SK-N-SH (cell line): ENCODE measurements at regions not wholly inside any gene's neighbourhood (a gene's known extent, or its start where the extent isn't known, plus 50 kb on each side); places are given as distances from the start of the nearest gene placed in this dataset.
"Not testable (repeated sequence)": the region's sequence is repeated elsewhere in the genome, so short reads cannot be mapped to it uniquely, and the experiment has no call there.

Experiments
- CTCF ChIA-PET: fragments of 300-600, 350-600 bp; formaldehyde crosslinking; extraction: SDS; loops from one replicate; lab custom pipeline; 2021; lab: Yijun Ruan, JAX
- POLR2A ChIA-PET: fragments of 350-600 bp; sonication (Branson Sonifier 250); formaldehyde crosslinking; extraction: SDS; loops from one replicate; lab custom pipeline; 2020; ENCODE audit warnings: antibody characterized with exemption, inconsistent platforms; lab: Yijun Ruan, JAX
- DNase-seq: peaks from one replicate; pipeline ENCODE4 v3.0.0; 2012
- H2AFZ ChIP-seq: fragments of 200-600 bp; sonication (generic); 2 replicates; pipeline ENCODE4 v1.8.1; 2016; ENCODE audit warnings: antibody characterized with exemption, mild to moderate bottlenecking, low read depth
- H3F3A ChIP-seq: fragments of 200-600 bp; sonication (generic); replicated peaks from 2 replicates; pipeline ENCODE3; 2016; ENCODE audit warnings: antibody characterized with exemption, mild to moderate bottlenecking; ENCODE audit not compliant: insufficient read depth
- H3K27ac ChIP-seq, 2 experiments: fragments of 200-500 bp in 1 of 2; fragments of 200-600 bp in 1 of 2; sonication (Bioruptor generic) in 1 of 2; sonication (generic), shearing (Covaris generic) in 1 of 2; 2 replicates each; pipeline versions ENCODE4 v1.5.1 to v1.6.1; 2014 to 2016; ENCODE audit warnings: low read depth in 2 of 2, inconsistent platforms in 1 of 2, low read length in 1 of 2, mild to moderate bottlenecking in 1 of 2, mixed read lengths in 1 of 2
- H3K27me3 ChIP-seq: fragments of 200-600 bp; sonication (generic), shearing (Covaris generic); 2 replicates; pipeline ENCODE4 v1.6.1; 2016; ENCODE audit warnings: mixed run types; ENCODE audit not compliant: insufficient read depth
- H3K36me3 ChIP-seq, 2 experiments: fragments of 200-500 bp in 1 of 2; fragments of 200-600 bp in 1 of 2; sonication (Bioruptor generic) in 1 of 2; sonication (generic) in 1 of 2; replicated peaks in 1 of 2; 2 replicates each; pipeline versions ENCODE3 to v1.5.1; 2014 to 2016; ENCODE audit warnings: low read length in 1 of 2, mild to moderate bottlenecking in 1 of 2; ENCODE audit not compliant: insufficient read depth in 2 of 2, control insufficient read depth in 1 of 2
- H3K4me1 ChIP-seq, 2 experiments: fragments of 200-500 bp in 1 of 2; fragments of 200-600 bp in 1 of 2; sonication (Bioruptor generic) in 1 of 2; sonication (generic), shearing (Covaris generic) in 1 of 2; 2 replicates each; pipeline versions ENCODE4 v1.5.1 to v1.6.1; 2014 to 2016; ENCODE audit warnings: low read depth in 1 of 2, low read length in 1 of 2, mixed run types in 1 of 2; ENCODE audit not compliant: insufficient read depth in 2 of 2, control insufficient read depth in 1 of 2
- H3K4me2 ChIP-seq: fragments of 200-600 bp; sonication (generic), shearing (Covaris generic); 2 replicates; pipeline ENCODE4 v1.6.1; 2017; ENCODE audit warnings: mixed run types
- H3K4me3 ChIP-seq, 2 experiments: fragments of 200-500 bp in 1 of 2; fragments of 200-600 bp in 1 of 2; sonication (Bioruptor generic) in 1 of 2; sonication (generic), shearing (Covaris generic) in 1 of 2; 2 replicates each; pipeline versions ENCODE4 v1.5.1 to v1.8.1; 2014 to 2016; ENCODE audit warnings: low read depth in 2 of 2, inconsistent platforms in 1 of 2, low read length in 1 of 2, mild to moderate bottlenecking in 1 of 2, mixed read lengths in 1 of 2, moderate library complexity in 1 of 2
- H3K79me2 ChIP-seq: fragments of 200-600 bp; sonication (generic); 2 replicates; pipeline ENCODE4 v1.8.1; 2017; ENCODE audit warnings: mild to moderate bottlenecking; ENCODE audit not compliant: insufficient read depth
- H3K9ac ChIP-seq: fragments of 200-600 bp; sonication (generic); 2 replicates; pipeline ENCODE4 v1.6.1; 2017; ENCODE audit warnings: mixed run types
- H3K9me2 ChIP-seq: fragments of 200-600 bp; sonication (generic); 2 replicates; pipeline ENCODE4 v1.6.1; 2017; ENCODE audit warnings: mixed run types
- H3K9me3 ChIP-seq: fragments of 200-600 bp; sonication (generic); 2 replicates; pipeline ENCODE4 v1.6.1; 2017; ENCODE audit warnings: mixed run types, mild to moderate bottlenecking, moderate library complexity
- H4K20me1 ChIP-seq: fragments of 200-600 bp; sonication (generic); 2 replicates; pipeline ENCODE4 v1.6.1; 2017; ENCODE audit warnings: mild to moderate bottlenecking, mixed run types; ENCODE audit not compliant: insufficient read depth
- ELF1 ChIP-seq: IDR thresholded peaks from 2 replicates; pipeline ENCODE4 v1.4.0; 2012
- EP300 ChIP-seq, 2 experiments: IDR thresholded peaks; 2 replicates each; pipeline versions ENCODE4 v1.4.0 to v1.6.1; 2012; ENCODE audit warnings: borderline replicate concordance in 1 of 2, low read depth in 1 of 2, low read length in 1 of 2
- FOXM1 ChIP-seq: IDR thresholded peaks from 2 replicates; pipeline ENCODE4 v1.4.0; 2012; ENCODE audit warnings: low read depth, mild to moderate bottlenecking
- GATA2 ChIP-seq: sonication (generic); formaldehyde crosslinking; IDR thresholded peaks from 2 replicates; pipeline ENCODE4 v1.5.0; 2020; ENCODE audit warnings: mild to moderate bottlenecking, missing genetic modification reagents
- PBX3 ChIP-seq: IDR thresholded peaks from 2 replicates; pipeline ENCODE4; 2012
- POLR2AphosphoS5 ChIP-seq: IDR thresholded peaks from 2 replicates; pipeline ENCODE4 v1.6.1; 2012; ENCODE audit warnings: low read depth, low read length
- RAD21 ChIP-seq: IDR thresholded peaks from 2 replicates; pipeline ENCODE4 v1.6.1; 2012; ENCODE audit warnings: mild to moderate bottlenecking, low read length
- RFX5 ChIP-seq: IDR thresholded peaks from 2 replicates; pipeline ENCODE4 v1.6.1; 2012; ENCODE audit warnings: mild to moderate bottlenecking, improper control_type of control experiment, low read length
- RXRA ChIP-seq: IDR thresholded peaks from 2 replicates; pipeline ENCODE4 v1.4.0; 2012; ENCODE audit warnings: low read depth, mild to moderate bottlenecking, borderline replicate concordance
- SIN3A ChIP-seq: IDR thresholded peaks from 2 replicates; pipeline ENCODE4 v1.6.1; 2012; ENCODE audit warnings: low read depth, mild to moderate bottlenecking, low read length, moderate library complexity, borderline replicate concordance
- USF1 ChIP-seq: IDR thresholded peaks from 2 replicates; pipeline ENCODE4 v1.4.0; 2012; ENCODE audit warnings: low read depth, borderline replicate concordance
- YY1 ChIP-seq: IDR thresholded peaks from 2 replicates; pipeline ENCODE4 v1.4.0; 2012; ENCODE audit warnings: low read depth, mild to moderate bottlenecking
- ZBTB33 ChIP-seq: IDR thresholded peaks from 2 replicates; pipeline ENCODE4 v1.4.0; 2012; ENCODE audit warnings: low read depth, borderline replicate concordance
- WGBS: methylation state at CpG from one replicate; pipeline ENCODE4 v1.1.6; 2017; ENCODE audit warnings: low lambda C conversion rate; 5-methylcytosine and 5-hydroxymethylcytosine counted together
- TF ChIP-seq, protein P1 (sequence below): IDR thresholded peaks from 2 replicates; pipeline ENCODE4 v1.6.1; 2012; ENCODE audit warnings: mild to moderate bottlenecking, low read depth, low read length, moderate library complexity

GRCh38 chr3:104359546-104359945 is 1007.2 kb upstream of the ALCAM start (continued):
- TF ChIP-seq USF1 = no peak
- TF ChIP-seq RAD21 = no peak
- no peak for TF ChIP-seq ELF1
- TF ChIP-seq, protein P1, sequence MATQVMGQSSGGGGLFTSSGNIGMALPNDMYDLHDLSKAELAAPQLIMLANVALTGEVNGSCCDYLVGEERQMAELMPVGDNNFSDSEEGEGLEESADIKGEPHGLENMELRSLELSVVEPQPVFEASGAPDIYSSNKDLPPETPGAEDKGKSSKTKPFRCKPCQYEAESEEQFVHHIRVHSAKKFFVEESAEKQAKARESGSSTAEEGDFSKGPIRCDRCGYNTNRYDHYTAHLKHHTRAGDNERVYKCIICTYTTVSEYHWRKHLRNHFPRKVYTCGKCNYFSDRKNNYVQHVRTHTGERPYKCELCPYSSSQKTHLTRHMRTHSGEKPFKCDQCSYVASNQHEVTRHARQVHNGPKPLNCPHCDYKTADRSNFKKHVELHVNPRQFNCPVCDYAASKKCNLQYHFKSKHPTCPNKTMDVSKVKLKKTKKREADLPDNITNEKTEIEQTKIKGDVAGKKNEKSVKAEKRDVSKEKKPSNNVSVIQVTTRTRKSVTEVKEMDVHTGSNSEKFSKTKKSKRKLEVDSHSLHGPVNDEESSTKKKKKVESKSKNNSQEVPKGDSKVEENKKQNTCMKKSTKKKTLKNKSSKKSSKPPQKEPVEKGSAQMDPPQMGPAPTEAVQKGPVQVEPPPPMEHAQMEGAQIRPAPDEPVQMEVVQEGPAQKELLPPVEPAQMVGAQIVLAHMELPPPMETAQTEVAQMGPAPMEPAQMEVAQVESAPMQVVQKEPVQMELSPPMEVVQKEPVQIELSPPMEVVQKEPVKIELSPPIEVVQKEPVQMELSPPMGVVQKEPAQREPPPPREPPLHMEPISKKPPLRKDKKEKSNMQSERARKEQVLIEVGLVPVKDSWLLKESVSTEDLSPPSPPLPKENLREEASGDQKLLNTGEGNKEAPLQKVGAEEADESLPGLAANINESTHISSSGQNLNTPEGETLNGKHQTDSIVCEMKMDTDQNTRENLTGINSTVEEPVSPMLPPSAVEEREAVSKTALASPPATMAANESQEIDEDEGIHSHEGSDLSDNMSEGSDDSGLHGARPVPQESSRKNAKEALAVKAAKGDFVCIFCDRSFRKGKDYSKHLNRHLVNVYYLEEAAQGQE = no peak
- TF ChIP-seq GATA2 (CRISPR knock-in tag) = no peak
- TF ChIP-seq, all 33 proteins: peak for 11

GRCh38 chr3:104360038-104360437 is 1006.7 kb upstream of the ALCAM start:
- peak overlapping the region; percentile 75 to 78; a peak in 3 of 4 replicates for H3K27ac ChIP-seq
- H3F3A ChIP-seq = peaks cover 20% of the 10 kb centered on the region
- CTCF ChIA-PET = interaction anchor here (1.8 kb wide), 1 partner anchor 13 kb away, joined by 4 read pairs; no protein-coding TSS in a partner anchor

GRCh38 chr3:104361748-104362147 is 1005.0 kb upstream of the ALCAM start:
- H3K9ac ChIP-seq, H3K79me2 ChIP-seq, H3K27me3 ChIP-seq: not testable (repeated sequence)

More at GRCh38 chr3:104360038-104360437, 1006.7 kb upstream of the ALCAM start:
- Histone ChIP-seq H3K4me2 (peak overlapping the region; percentile 63; the same call in 1 of the 2 replicates), H3K4me3 (peak overlapping the region; percentile 21; a peak in 3 of 4 replicates), H3K9ac (peak overlapping the region; percentile 26; the same call in 1 of the 2 replicates), H2AFZ (peak overlapping the region; percentile 56; the same call in 1 of the 2 replicates), H3K36me3 (no peaks in the 10 kb centered on the region), H3K79me2 (no peaks in the 10 kb centered on the region), H4K20me1 (no peaks in the 10 kb centered on the region), H3K9me3 (no peaks in the 10 kb centered on the region), H3K27me3 (no peaks in the 10 kb centered on the region), H3K4me1 (no peaks in the 10 kb centered on the region; a peak in 1 of 4 replicates), H3K9me2 (0 out of 2 replicates have a peak, but pooled peaks cover 10% of the 10 kb centered on the region)
- 0 out of 2 replicates have a peak, but pooled peaks have one; percentile 11 for TF ChIP-seq FOXM1
- no peak for TF ChIP-seq ELF1
- no peak for TF ChIP-seq SIN3A
- no peak for TF ChIP-seq YY1
- TF ChIP-seq EP300 (IDR thresholded peaks at IDR 0.05; ENCODE audit: borderline replicate concordance in 1 of 2, low read depth in 1 of 2, low read length in 1 of 2) = no peak
- TF ChIP-seq RFX5 = no peak
- peak; percentile 44; the same call in 1 of the 2 replicates for TF ChIP-seq PBX3
- TF ChIP-seq RXRA = no peak
- TF ChIP-seq POLR2AphosphoS5 = no peak
- no peak for TF ChIP-seq ZBTB33
- DNase-seq = no peak
- POLR2A ChIA-PET = no interaction called here

More at GRCh38 chr3:104361748-104362147, 1005.0 kb upstream of the ALCAM start:
- CTCF ChIA-PET, POLR2A ChIA-PET, H3K4me2 ChIP-seq, H3K27ac ChIP-seq, H3K4me3 ChIP-seq, H4K20me1 ChIP-seq, H3K36me3 ChIP-seq, H3K4me1 ChIP-seq, H3K9me3 ChIP-seq, DNase-seq, H2AFZ ChIP-seq: not testable (repeated sequence)
- Histone ChIP-seq H3K9me2 (0 out of 2 replicates have a peak, but pooled peaks cover 10% of the 10 kb centered on the region), H3F3A (peaks cover 20% of the 10 kb centered on the region)
- 96% methylated on average over 8 of the region's 8 CpGs for WGBS
